ENCODE measurements at regions not wholly inside any gene's neighbourhood (a gene's known extent, or its start where the extent isn't known, plus 50 kb on each side); places are given as distances from the start of the nearest gene placed in this dataset.

DNA sequence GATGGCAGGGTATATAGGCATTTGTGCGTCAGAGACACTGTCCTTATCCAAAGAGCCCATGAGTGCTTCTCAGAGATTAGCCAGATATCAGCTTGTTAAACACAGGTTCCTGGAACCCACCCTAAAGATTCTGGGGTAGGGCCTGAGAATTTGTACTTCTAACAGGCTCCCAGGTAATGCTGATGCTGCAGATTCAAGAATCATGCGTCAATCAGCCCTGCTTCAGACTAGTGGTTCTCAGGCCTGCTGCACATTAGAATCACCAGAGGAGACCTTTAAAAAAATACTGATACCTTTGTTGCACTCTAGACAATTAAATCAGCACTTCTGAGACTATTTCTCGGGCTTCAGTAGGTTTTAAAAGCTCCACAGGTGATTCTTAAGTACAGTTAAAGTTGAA, 369.5 kb downstream of the MFSD1 start:
- TF ChIP-seq, protein P1, sequence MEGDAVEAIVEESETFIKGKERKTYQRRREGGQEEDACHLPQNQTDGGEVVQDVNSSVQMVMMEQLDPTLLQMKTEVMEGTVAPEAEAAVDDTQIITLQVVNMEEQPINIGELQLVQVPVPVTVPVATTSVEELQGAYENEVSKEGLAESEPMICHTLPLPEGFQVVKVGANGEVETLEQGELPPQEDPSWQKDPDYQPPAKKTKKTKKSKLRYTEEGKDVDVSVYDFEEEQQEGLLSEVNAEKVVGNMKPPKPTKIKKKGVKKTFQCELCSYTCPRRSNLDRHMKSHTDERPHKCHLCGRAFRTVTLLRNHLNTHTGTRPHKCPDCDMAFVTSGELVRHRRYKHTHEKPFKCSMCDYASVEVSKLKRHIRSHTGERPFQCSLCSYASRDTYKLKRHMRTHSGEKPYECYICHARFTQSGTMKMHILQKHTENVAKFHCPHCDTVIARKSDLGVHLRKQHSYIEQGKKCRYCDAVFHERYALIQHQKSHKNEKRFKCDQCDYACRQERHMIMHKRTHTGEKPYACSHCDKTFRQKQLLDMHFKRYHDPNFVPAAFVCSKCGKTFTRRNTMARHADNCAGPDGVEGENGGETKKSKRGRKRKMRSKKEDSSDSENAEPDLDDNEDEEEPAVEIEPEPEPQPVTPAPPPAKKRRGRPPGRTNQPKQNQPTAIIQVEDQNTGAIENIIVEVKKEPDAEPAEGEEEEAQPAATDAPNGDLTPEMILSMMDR (IDR thresholded peaks at IDR 0.05; ENCODE audit: insufficient read depth, low read length, poor library complexity, severe bottlenecking) = no peak
- TF ChIP-seq EZH2phosphoT487 (conservative IDR thresholded peaks at IDR 0.05; ENCODE audit: low read length) = no peak

Data from SU-DHL-6 (cell line).